Caco-2 (cell line): ENCODE measurements at regions not wholly inside any gene's neighbourhood (a gene's known extent, or its start where the extent isn't known, plus 50 kb on each side); places are given as distances from the start of the nearest gene placed in this dataset.

Source experiments
- BruUV-seq: library from RNA; stranded (reverse); fragments of 400-500 nt; replicated peaks from 2 replicates; lab custom pipeline; 2021; lab: Mats Ljungman, UMichigan
- CTCF ChIA-PET: fragments of 300-600 bp; sonication (Branson Sonifier 250); formaldehyde crosslinking; loops from one replicate; lab custom pipeline; 2022; ENCODE audit warnings: antibody characterized with exemption; lab: Charles Lee
- POLR2A ChIA-PET: fragments of 300-600 bp; sonication (Branson Sonifier 250); formaldehyde crosslinking; loops from one replicate; lab custom pipeline; 2022; ENCODE audit warnings: antibody characterized with exemption; lab: Charles Lee
- DNase-seq, 2 experiments: peaks; one replicate each; pipeline versions ENCODE4 v3.0.0 to v3.0.0-alpha.2; 2020 to 2022
- H3K27me3 ChIP-seq: replicated peaks from 2 replicates; pipeline ENCODE4 v1.6.0; 2011; ENCODE audit warnings: low read length; ENCODE audit not compliant: control insufficient read depth, insufficient read depth
- H3K36me3 ChIP-seq: 2 replicates; pipeline ENCODE4 v1.5.1; 2011; ENCODE audit warnings: low read length; ENCODE audit not compliant: control insufficient read depth, insufficient read depth
- H3K4me1 ChIP-seq: fragments of 250-450 bp; sonication (Bioruptor Pico); 2 replicates; pipeline ENCODE4 v1.5.1; 2020; ENCODE audit warnings: mild to moderate bottlenecking
- H3K4me3 ChIP-seq: 2 replicates; pipeline ENCODE4 v1.5.1; 2011; ENCODE audit warnings: low read depth, mild to moderate bottlenecking, control low read depth, low read length
- H3K9me3 ChIP-seq: fragments of 250-450 bp; sonication (Bioruptor Pico); 2 replicates; pipeline ENCODE4 v1.5.1; 2020; ENCODE audit warnings: mild to moderate bottlenecking, moderate library complexity
- H3K27ac Mint-ChIP-seq: one replicate; pipeline ENCODE4 v1.8.0; 2022; ENCODE audit warnings: mixed read lengths; ENCODE audit not compliant: unreplicated experiment
- H3K27me3 Mint-ChIP-seq: one replicate; pipeline ENCODE4 v1.8.0; 2022; ENCODE audit warnings: mixed read lengths; ENCODE audit not compliant: insufficient read depth, unreplicated experiment
- H3K36me3 Mint-ChIP-seq: one replicate; pipeline ENCODE4 v1.8.0; 2022; ENCODE audit warnings: mild to moderate bottlenecking, mixed read lengths; ENCODE audit not compliant: insufficient read depth, unreplicated experiment
- H3K4me1 Mint-ChIP-seq: one replicate; pipeline ENCODE4 v1.8.0; 2022; ENCODE audit warnings: low read depth, mixed read lengths; ENCODE audit not compliant: unreplicated experiment
- H3K4me3 Mint-ChIP-seq: one replicate; pipeline ENCODE4 v1.8.0; 2022; ENCODE audit warnings: mild to moderate bottlenecking, moderate library complexity, mixed read lengths; ENCODE audit not compliant: unreplicated experiment
- H3K9me3 Mint-ChIP-seq: one replicate; pipeline ENCODE4 v1.8.0; 2022; ENCODE audit warnings: mixed read lengths; ENCODE audit not compliant: unreplicated experiment
- intact Hi-C: fragments of 100-400 bp; cut with micrococcal nuclease; formaldehyde crosslinking; loops from one replicate; pipeline ENCODE4 v1.10.0; 2022; ENCODE audit not compliant: unreplicated experiment
- TF ChIP-seq, protein P1 (sequence below), 2 experiments: fragments of 200-600 bp in 1 of 2; IDR thresholded peaks; 1 replicate in 1 of 2; 2 replicates in 1 of 2; pipeline versions ENCODE4 v1.5.1 to v1.8.0; 2011 to 2022; ENCODE audit warnings: antibody characterized with exemption in 1 of 2, control low read depth in 1 of 2, inconsistent platforms in 1 of 2, low read depth in 1 of 2, low read length in 1 of 2, mild to moderate bottlenecking in 1 of 2, moderate library complexity in 1 of 2; ENCODE audit not compliant: insufficient read depth in 1 of 2, severe bottlenecking in 1 of 2, unreplicated experiment in 1 of 2

DNA sequence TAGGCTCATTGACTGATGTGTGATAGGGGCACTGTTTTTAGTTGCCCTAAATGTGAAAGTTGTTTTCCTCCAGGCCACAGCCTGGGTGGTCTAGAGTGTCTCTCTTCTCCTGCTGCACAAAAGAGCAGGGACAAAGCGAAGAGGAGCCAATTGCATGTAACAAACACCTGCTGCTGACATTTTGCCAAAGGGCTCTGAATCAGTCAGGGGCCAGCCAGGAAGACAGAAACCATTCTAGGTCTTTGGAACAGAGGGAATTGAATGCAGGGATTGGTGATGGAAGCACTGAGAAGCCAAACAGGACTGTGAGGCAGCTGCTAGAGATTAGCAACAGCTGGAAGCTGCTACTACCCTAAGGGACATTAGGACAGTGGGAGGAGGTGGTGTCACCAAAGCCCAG is 185.3 kb upstream of the POU3F1 start:
- Histone ChIP-seq H3K27me3 (no peaks in the 10 kb centered on the region), H3K4me3 (no peak overlapping the region), H3K4me1 (no peaks in the 10 kb centered on the region), H3K36me3 (no peaks in the 10 kb centered on the region), H3K9me3 (no peaks in the 10 kb centered on the region)
- no peak for DNase-seq
- BruUV-seq: no TSS peak
- Mint-ChIP-seq H3K4me3 (no peak overlapping the region), H3K9me3 (no peaks in the 10 kb centered on the region), H3K27me3 (peaks cover 13% of the 10 kb centered on the region), H3K36me3 (no peaks in the 10 kb centered on the region), H3K4me1 (no peaks in the 10 kb centered on the region), H3K27ac (no peak overlapping the region)
- intact Hi-C loops: no loop called here
- TF ChIP-seq, protein P1, sequence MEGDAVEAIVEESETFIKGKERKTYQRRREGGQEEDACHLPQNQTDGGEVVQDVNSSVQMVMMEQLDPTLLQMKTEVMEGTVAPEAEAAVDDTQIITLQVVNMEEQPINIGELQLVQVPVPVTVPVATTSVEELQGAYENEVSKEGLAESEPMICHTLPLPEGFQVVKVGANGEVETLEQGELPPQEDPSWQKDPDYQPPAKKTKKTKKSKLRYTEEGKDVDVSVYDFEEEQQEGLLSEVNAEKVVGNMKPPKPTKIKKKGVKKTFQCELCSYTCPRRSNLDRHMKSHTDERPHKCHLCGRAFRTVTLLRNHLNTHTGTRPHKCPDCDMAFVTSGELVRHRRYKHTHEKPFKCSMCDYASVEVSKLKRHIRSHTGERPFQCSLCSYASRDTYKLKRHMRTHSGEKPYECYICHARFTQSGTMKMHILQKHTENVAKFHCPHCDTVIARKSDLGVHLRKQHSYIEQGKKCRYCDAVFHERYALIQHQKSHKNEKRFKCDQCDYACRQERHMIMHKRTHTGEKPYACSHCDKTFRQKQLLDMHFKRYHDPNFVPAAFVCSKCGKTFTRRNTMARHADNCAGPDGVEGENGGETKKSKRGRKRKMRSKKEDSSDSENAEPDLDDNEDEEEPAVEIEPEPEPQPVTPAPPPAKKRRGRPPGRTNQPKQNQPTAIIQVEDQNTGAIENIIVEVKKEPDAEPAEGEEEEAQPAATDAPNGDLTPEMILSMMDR (IDR thresholded peaks at IDR 0.05; ENCODE audit: insufficient read depth in 1 of 2, low read depth in 1 of 2, low read length in 1 of 2, severe bottlenecking in 1 of 2, unreplicated experiment in 1 of 2): no peak
- ChIA-PET POLR2A (no interaction called here), CTCF (no interaction called here)

DNA sequence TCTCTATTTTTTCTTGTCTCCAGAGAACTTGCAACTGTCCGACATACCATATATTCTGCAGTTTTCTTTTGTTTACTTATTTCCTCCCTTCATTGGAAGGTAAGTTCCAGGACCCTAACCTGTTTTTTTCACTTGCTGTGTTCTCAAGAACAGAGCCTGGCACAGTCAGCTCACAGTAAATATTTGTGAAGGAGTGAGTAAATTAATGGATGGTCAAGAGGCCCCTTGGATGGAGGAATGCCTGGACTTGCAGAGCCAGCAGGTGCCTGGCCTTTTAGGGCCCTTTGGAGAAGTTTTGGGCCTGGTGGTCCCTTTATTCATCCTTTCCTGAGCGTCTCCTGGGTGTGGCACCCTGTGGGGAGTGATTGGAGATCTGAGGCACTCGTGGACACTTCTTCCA is 182.1 kb upstream of the POU3F1 start:
- Mint-ChIP-seq H3K36me3 (no peaks in the 10 kb centered on the region), H3K9me3 (no peaks in the 10 kb centered on the region), H3K4me3 (no peak overlapping the region), H3K4me1 (no peaks in the 10 kb centered on the region), H3K27me3 (peaks cover 2% of the 10 kb centered on the region), H3K27ac (no peak overlapping the region)
- POLR2A ChIA-PET: no interaction called here
- Histone ChIP-seq H3K27me3 (no peaks in the 10 kb centered on the region), H3K9me3 (no peaks in the 10 kb centered on the region), H3K4me3 (no peak overlapping the region), H3K4me1 (no peaks in the 10 kb centered on the region), H3K36me3 (no peaks in the 10 kb centered on the region)
- no peak for DNase-seq
- BruUV-seq: no TSS peak
- TF ChIP-seq, protein P1 (IDR thresholded peaks at IDR 0.05; ENCODE audit: insufficient read depth in 1 of 2, low read depth in 1 of 2, low read length in 1 of 2, severe bottlenecking in 1 of 2, unreplicated experiment in 1 of 2): no peak
- CTCF ChIA-PET: no interaction called here
- intact Hi-C loops: no loop called here

DNA sequence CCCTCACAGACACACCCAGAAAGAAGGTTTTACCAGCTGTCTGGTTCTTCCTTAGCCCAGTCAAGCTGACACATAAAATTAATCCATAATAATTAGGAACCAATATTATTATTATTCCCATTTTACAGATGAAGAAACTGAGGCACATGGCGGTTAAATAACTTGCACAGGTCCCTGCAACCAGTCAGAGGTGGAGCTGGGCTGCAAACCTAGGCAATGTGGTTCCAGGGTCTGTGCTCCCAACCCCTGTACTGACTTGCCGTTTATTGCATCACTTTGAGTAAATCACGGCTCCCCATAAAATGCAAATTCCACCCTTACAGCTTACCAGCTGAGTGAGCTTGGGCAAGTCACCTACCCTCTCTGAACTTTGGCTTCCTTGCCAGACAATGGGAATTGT is 179.2 kb upstream of the POU3F1 start:
- DNase-seq: no peak
- intact Hi-C loops: no loop called here
- Mint-ChIP-seq H3K27ac (no peak overlapping the region), H3K4me3 (no peak overlapping the region), H3K36me3 (no peaks in the 10 kb centered on the region), H3K27me3 (peaks cover 3% of the 10 kb centered on the region), H3K4me1 (no peaks in the 10 kb centered on the region), H3K9me3 (no peaks in the 10 kb centered on the region)
- ChIA-PET CTCF (no interaction called here), POLR2A (no interaction called here)
- H3K4me1 ChIP-seq: no peaks in the 10 kb centered on the region
- TF ChIP-seq, protein P1 (IDR thresholded peaks at IDR 0.05; ENCODE audit: insufficient read depth in 1 of 2, low read depth in 1 of 2, low read length in 1 of 2, severe bottlenecking in 1 of 2, unreplicated experiment in 1 of 2): no peak
- H3K27me3 ChIP-seq: no peaks in the 10 kb centered on the region
- H3K4me3 ChIP-seq: no peak overlapping the region
- no TSS peak for BruUV-seq
- H3K36me3 ChIP-seq: no peaks in the 10 kb centered on the region
- no peaks in the 10 kb centered on the region for H3K9me3 ChIP-seq
